ENCODE measurements at regions not wholly inside any gene's neighbourhood (a gene's known extent, or its start where the extent isn't known, plus 50 kb on each side); places are given as distances from the start of the nearest gene placed in this dataset.

- no peak for DNase-seq
These were observed 235.4 kb upstream of the SLC35B3 start for GRCh38 chr6:8670792-8671191.

GRCh38 chr6:8664700-8665099 lies 229.4 kb upstream of the SLC35B3 start:
- DNase-seq, result no peak

- DNase-seq, result no peak
These were observed 228.7 kb upstream of the SLC35B3 start for GRCh38 chr6:8664070-8664469.

- DNase-seq, result no peak
These were observed 224.3 kb upstream of the SLC35B3 start for GRCh38 chr6:8659404-8660189.

GRCh38 chr6:8658416-8658815 lies 223.1 kb upstream of the SLC35B3 start:
- no peak for DNase-seq

GRCh38 chr6:8657522-8657921 lies 222.2 kb upstream of the SLC35B3 start:
- no peak for DNase-seq

- no peak for DNase-seq
These were observed 220.5 kb upstream of the SLC35B3 start for GRCh38 chr6:8655670-8656454.

- DNase-seq, result no peak
These were observed 217.4 kb upstream of the SLC35B3 start for GRCh38 chr6:8652710-8653109.

GRCh38 chr6:8651998-8652397 lies 216.7 kb upstream of the SLC35B3 start:
- no peak for DNase-seq

- DNase-seq, result no peak
These were observed 209.9 kb upstream of the SLC35B3 start for GRCh38 chr6:8645212-8645611.

GRCh38 chr6:8644306-8644705 lies 209.0 kb upstream of the SLC35B3 start:
- no peak for DNase-seq

- DNase-seq, result no peak
These were observed 207.5 kb upstream of the SLC35B3 start for GRCh38 chr6:8642854-8643253.

- DNase-seq, result no peak
These were observed 206.8 kb upstream of the SLC35B3 start for GRCh38 chr6:8642131-8642530.

- DNase-seq, result no peak
These were observed 204.7 kb upstream of the SLC35B3 start for GRCh38 chr6:8639928-8640649.

GRCh38 chr6:8637896-8638597 lies 202.7 kb upstream of the SLC35B3 start:
- DNase-seq, result no peak

GRCh38 chr6:8633762-8634161 lies 198.4 kb upstream of the SLC35B3 start:
- no peak for DNase-seq

- no peak for DNase-seq
These were observed 193.4 kb upstream of the SLC35B3 start for GRCh38 chr6:8628736-8629135.

- no peak for DNase-seq
These were observed 192.7 kb upstream of the SLC35B3 start for GRCh38 chr6:8628063-8628462.

- no peak for DNase-seq
These were observed 191.9 kb upstream of the SLC35B3 start for GRCh38 chr6:8627085-8627861.

GRCh38 chr6:8624665-8625064 lies 189.3 kb upstream of the SLC35B3 start:
- no peak for DNase-seq

- DNase-seq, result no peak
These were observed 188.1 kb upstream of the SLC35B3 start for GRCh38 chr6:8623441-8623840.

- no peak for DNase-seq
These were observed 184.5 kb upstream of the SLC35B3 start for GRCh38 chr6:8619853-8620252.

Data from GOT3 (cell line).